Ishikawa (cell line): ENCODE measurements at regions not wholly inside any gene's neighbourhood (a gene's known extent, or its start where the extent isn't known, plus 50 kb on each side); places are given as distances from the start of the nearest gene placed in this dataset.

Experiments used
- EP300 ChIP-seq: IDR thresholded peaks from 2 replicates; pipeline ENCODE4 v1.6.1; 2012; ENCODE audit warnings: borderline replicate concordance
- TAF1 ChIP-seq: IDR thresholded peaks from 2 replicates; pipeline ENCODE4 v1.6.1; 2012; ENCODE audit warnings: low read depth, mild to moderate bottlenecking

GRCh38 chr16:80085606-80086005 lies 455.2 kb upstream of the DYNLRB2 start:
- TF ChIP-seq EP300, result no peak
- no peak for TF ChIP-seq TAF1
